ENCODE measurements at regions not wholly inside any gene's neighbourhood (a gene's known extent, or its start where the extent isn't known, plus 50 kb on each side); places are given as distances from the start of the nearest gene placed in this dataset.

DNA sequence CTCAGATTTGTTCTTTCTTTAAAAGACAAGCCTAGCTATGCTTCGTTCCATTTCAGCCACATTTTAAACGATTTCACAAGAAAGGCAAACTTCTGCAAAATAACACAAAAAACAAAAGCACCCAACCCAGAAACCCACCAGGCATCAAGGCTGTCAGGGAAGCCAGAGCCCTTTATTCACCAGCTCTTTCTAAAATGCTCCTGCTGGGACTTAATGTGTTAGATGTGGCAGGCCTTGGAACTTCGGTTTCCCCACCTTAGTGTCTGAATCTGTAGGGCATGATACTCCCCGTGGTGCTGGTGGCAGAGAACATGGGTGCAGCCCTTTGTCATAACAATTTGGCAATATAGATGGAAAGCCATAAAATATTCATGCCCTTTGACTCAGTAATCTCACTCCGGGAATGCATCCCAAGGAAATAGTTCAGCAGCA, 56.8 kb upstream of the LCTL start:
- no peaks in the 10 kb centered on the region for H3K79me2 ChIP-seq (ENCODE audit: control insufficient read depth, low read length)
- no peak overlapping the region for H3K27ac ChIP-seq (ENCODE audit: low read depth, low read length)
- H3K9me3 ChIP-seq (ENCODE audit: control insufficient read depth, insufficient read depth, low read length), result no peaks in the 10 kb centered on the region
- no peak overlapping the region for H3K4me3 ChIP-seq (ENCODE audit: low read length)
- H3F3A ChIP-seq (ENCODE audit: control insufficient read depth, insufficient read depth), result no peaks in the 10 kb centered on the region
- no peaks in the 10 kb centered on the region for H3K27me3 ChIP-seq (ENCODE audit: control insufficient read depth, low read length)
- TF ChIP-seq, protein P1, sequence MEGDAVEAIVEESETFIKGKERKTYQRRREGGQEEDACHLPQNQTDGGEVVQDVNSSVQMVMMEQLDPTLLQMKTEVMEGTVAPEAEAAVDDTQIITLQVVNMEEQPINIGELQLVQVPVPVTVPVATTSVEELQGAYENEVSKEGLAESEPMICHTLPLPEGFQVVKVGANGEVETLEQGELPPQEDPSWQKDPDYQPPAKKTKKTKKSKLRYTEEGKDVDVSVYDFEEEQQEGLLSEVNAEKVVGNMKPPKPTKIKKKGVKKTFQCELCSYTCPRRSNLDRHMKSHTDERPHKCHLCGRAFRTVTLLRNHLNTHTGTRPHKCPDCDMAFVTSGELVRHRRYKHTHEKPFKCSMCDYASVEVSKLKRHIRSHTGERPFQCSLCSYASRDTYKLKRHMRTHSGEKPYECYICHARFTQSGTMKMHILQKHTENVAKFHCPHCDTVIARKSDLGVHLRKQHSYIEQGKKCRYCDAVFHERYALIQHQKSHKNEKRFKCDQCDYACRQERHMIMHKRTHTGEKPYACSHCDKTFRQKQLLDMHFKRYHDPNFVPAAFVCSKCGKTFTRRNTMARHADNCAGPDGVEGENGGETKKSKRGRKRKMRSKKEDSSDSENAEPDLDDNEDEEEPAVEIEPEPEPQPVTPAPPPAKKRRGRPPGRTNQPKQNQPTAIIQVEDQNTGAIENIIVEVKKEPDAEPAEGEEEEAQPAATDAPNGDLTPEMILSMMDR (IDR thresholded peaks at IDR 0.05; ENCODE audit: low read depth, low read length, poor library complexity, severe bottlenecking), result no peak
- TF ChIP-seq EZH2phosphoT487 (IDR thresholded peaks at IDR 0.05; ENCODE audit: borderline replicate concordance, low read length), result no peak
- H4K20me1 ChIP-seq (ENCODE audit: control insufficient read depth, insufficient read depth, low read depth, low read length), result no peaks in the 10 kb centered on the region
- no peaks in the 10 kb centered on the region for H3K36me3 ChIP-seq (ENCODE audit: control insufficient read depth, low read length)
- no peaks in the 10 kb centered on the region for H3K9me2 ChIP-seq (replicated peaks; ENCODE audit: control insufficient read depth, low read length)
- H3K4me2 ChIP-seq (ENCODE audit: low read length), result no peak overlapping the region
- peaks cover 3% of the 10 kb centered on the region for H3K4me1 ChIP-seq (ENCODE audit: control insufficient read depth, low read length)

DNA sequence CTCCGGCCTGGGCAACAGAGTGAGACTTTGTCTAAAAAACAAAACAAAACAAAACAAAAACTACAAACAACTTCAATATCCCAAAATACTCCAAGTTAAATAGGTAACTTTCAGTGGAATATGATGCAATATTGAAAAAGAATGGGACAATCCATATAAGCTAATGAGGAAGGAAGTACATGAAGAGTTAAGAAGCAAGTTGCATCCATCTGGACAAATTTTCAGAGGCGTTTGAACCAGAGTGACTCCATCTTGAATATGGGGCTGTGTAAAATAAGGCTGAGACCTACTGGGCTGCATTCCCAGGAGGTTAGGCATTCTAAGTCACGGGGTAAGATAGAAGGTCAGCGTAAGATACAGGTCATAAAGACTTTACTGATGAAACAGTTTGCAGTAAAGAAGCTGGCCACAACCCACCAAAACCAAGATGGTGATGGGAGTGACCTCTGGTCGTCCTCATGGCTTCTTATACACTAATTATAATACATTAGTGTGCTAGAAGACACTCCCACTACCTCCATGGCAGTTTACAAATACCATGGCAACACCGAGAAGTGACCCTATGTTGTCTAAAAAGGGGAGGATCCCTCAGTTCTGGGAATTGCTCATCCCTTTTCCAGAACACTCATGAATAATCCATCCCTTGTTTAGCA, 58.1 kb upstream of the LCTL start:
- Histone ChIP-seq H4K20me1 (ENCODE audit: control insufficient read depth, insufficient read depth, low read depth, low read length) (no peaks in the 10 kb centered on the region), H3K9me2 (replicated peaks; ENCODE audit: control insufficient read depth, low read length) (no peaks in the 10 kb centered on the region), H3F3A (ENCODE audit: control insufficient read depth, insufficient read depth) (no peaks in the 10 kb centered on the region), H3K27ac (ENCODE audit: low read depth, low read length) (no peak overlapping the region), H3K4me2 (ENCODE audit: low read length) (no peak overlapping the region), H3K4me3 (ENCODE audit: low read length) (no peak overlapping the region), H3K4me1 (ENCODE audit: control insufficient read depth, low read length) (no peaks in the 10 kb centered on the region), H3K36me3 (ENCODE audit: control insufficient read depth, low read length) (no peaks in the 10 kb centered on the region), H3K79me2 (ENCODE audit: control insufficient read depth, low read length) (no peaks in the 10 kb centered on the region), H3K9me3 (ENCODE audit: control insufficient read depth, insufficient read depth, low read length) (no peaks in the 10 kb centered on the region), H3K27me3 (ENCODE audit: control insufficient read depth, low read length) (no peaks in the 10 kb centered on the region; the same call in 1 of the 2 replicates)
- no peak for TF ChIP-seq EZH2phosphoT487 (IDR thresholded peaks at IDR 0.05; ENCODE audit: borderline replicate concordance, low read length)
- TF ChIP-seq, protein P1 (IDR thresholded peaks at IDR 0.05; ENCODE audit: low read depth, low read length, poor library complexity, severe bottlenecking), result no peak

GRCh38 chr15:66625531-66625930, 59.7 kb upstream of the LCTL start:
- Histone ChIP-seq H3K36me3 (ENCODE audit: control insufficient read depth, low read length) (no peaks in the 10 kb centered on the region), H4K20me1 (ENCODE audit: control insufficient read depth, insufficient read depth, low read depth, low read length) (no peaks in the 10 kb centered on the region), H3K79me2 (ENCODE audit: control insufficient read depth, low read length) (no peaks in the 10 kb centered on the region), H3K9me2 (replicated peaks; ENCODE audit: control insufficient read depth, low read length) (no peaks in the 10 kb centered on the region), H3K27me3 (ENCODE audit: control insufficient read depth, low read length) (no peaks in the 10 kb centered on the region; the same call in 1 of the 2 replicates), H3K9me3 (ENCODE audit: control insufficient read depth, insufficient read depth, low read length) (no peaks in the 10 kb centered on the region), H3K4me1 (ENCODE audit: control insufficient read depth, low read length) (no peaks in the 10 kb centered on the region), H3K27ac (ENCODE audit: low read depth, low read length) (no peak overlapping the region), H3K4me3 (ENCODE audit: low read length) (no peak overlapping the region), H3K4me2 (ENCODE audit: low read length) (no peak overlapping the region), H3F3A (ENCODE audit: control insufficient read depth, insufficient read depth) (no peaks in the 10 kb centered on the region)
- no peak for TF ChIP-seq EZH2phosphoT487 (IDR thresholded peaks at IDR 0.05; ENCODE audit: borderline replicate concordance, low read length)
- TF ChIP-seq, protein P1 (IDR thresholded peaks at IDR 0.05; ENCODE audit: low read depth, low read length, poor library complexity, severe bottlenecking), result no peak
